AG04450 (cell line): ENCODE measurements at regions not wholly inside any gene's neighbourhood (a gene's known extent, or its start where the extent isn't known, plus 50 kb on each side); places are given as distances from the start of the nearest gene placed in this dataset.

Source experiments
- CTCF ChIA-PET: fragments of 300-600, 350-600 bp; formaldehyde crosslinking; extraction: SDS; loops from one replicate; lab custom pipeline; 2022; ENCODE audit warnings: antibody characterized with exemption, inconsistent platforms; lab: Charles Lee
- POLR2A ChIA-PET: fragments of 350-600 bp; formaldehyde crosslinking; extraction: SDS; loops from one replicate; lab custom pipeline; 2021; ENCODE audit warnings: antibody characterized with exemption, inconsistent platforms; lab: Yijun Ruan, JAX
- DNase-seq: peaks from one replicate; pipeline ENCODE4 v3.0.0-alpha.2; 2011; ENCODE audit warnings: low read depth, low spot score
- H3K27ac ChIP-seq: one replicate; pipeline ENCODE4 v1.5.1; 2012; ENCODE audit warnings: low read depth, low read length, control low read depth
- H3K27me3 ChIP-seq: one replicate; pipeline ENCODE4 v1.6.0; 2012; ENCODE audit warnings: low read length; ENCODE audit not compliant: control insufficient read depth, insufficient read depth
- H3K4me3 ChIP-seq: 2 replicates; pipeline ENCODE4 v1.5.1; 2011; ENCODE audit warnings: mild to moderate bottlenecking, low read depth, low read length, control low read depth
- H3K9me3 ChIP-seq: 2 replicates; pipeline ENCODE4 v1.5.1; 2012; ENCODE audit warnings: low read length; ENCODE audit not compliant: control insufficient read depth, insufficient read depth
- CTCF ChIP-seq: IDR thresholded peaks from 2 replicates; pipeline ENCODE4 v1.5.1; 2011; ENCODE audit warnings: low read depth, low read length, control low read depth, inconsistent platforms

- H3K4me3 ChIP-seq: no peak overlapping the region
- H3K27ac ChIP-seq: no peak overlapping the region
- ChIA-PET POLR2A (no interaction called here), CTCF (no interaction called here)
- TF ChIP-seq CTCF: no peak
- DNase-seq: no peak
- H3K9me3 ChIP-seq: no peaks in the 10 kb centered on the region
- no peaks in the 10 kb centered on the region for H3K27me3 ChIP-seq
Measured at GRCh38 chr20:11090751-11091150, 417.0 kb upstream of the JAG1 start.

GRCh38 chr20:11091511-11091910 is 417.7 kb upstream of the JAG1 start:
- Histone ChIP-seq H3K27ac (no peak overlapping the region), H3K27me3 (no peaks in the 10 kb centered on the region), H3K9me3 (no peaks in the 10 kb centered on the region), H3K4me3 (no peak overlapping the region)
- ChIA-PET POLR2A (interaction anchor here (0.7 kb wide), 1 partner anchor 259 kb away, joined by 4 read pairs; no protein-coding TSS in a partner anchor), CTCF (no interaction called here)
- TF ChIP-seq CTCF: no peak
- DNase-seq: no peak

GRCh38 chr20:11092151-11092550 is 418.4 kb upstream of the JAG1 start:
- ChIA-PET CTCF (no interaction called here), POLR2A (no interaction called here)
- no peaks in the 10 kb centered on the region for H3K27me3 ChIP-seq
- H3K4me3 ChIP-seq: no peak overlapping the region
- H3K27ac ChIP-seq: no peak overlapping the region
- no peak for TF ChIP-seq CTCF
- H3K9me3 ChIP-seq: no peaks in the 10 kb centered on the region
- no peak for DNase-seq

GRCh38 chr20:11094196-11094595 is 420.4 kb upstream of the JAG1 start:
- DNase-seq: no peak
- TF ChIP-seq CTCF: no peak
- H3K9me3 ChIP-seq: no peaks in the 10 kb centered on the region
- ChIA-PET POLR2A (no interaction called here), CTCF (no interaction called here)
- H3K27ac ChIP-seq: no peak overlapping the region
- H3K27me3 ChIP-seq: no peaks in the 10 kb centered on the region
- no peak overlapping the region for H3K4me3 ChIP-seq

GRCh38 chr20:11094711-11095110 is 420.9 kb upstream of the JAG1 start:
- DNase-seq: no peak
- H3K9me3 ChIP-seq: no peaks in the 10 kb centered on the region
- H3K27ac ChIP-seq: no peak overlapping the region
- POLR2A ChIA-PET: no interaction called here
- no peak for TF ChIP-seq CTCF
- CTCF ChIA-PET: no interaction called here
- H3K4me3 ChIP-seq: no peak overlapping the region
- H3K27me3 ChIP-seq: no peaks in the 10 kb centered on the region
